HCT116 (cell line): ENCODE measurements at regions not wholly inside any gene's neighbourhood (a gene's known extent, or its start where the extent isn't known, plus 50 kb on each side); places are given as distances from the start of the nearest gene placed in this dataset.

ENCODE experiments used
- ATAC-seq: fragments of 200-7000 bp; cut with Tn5 transposase; 2 replicates; pipeline ENCODE4 v1.9.1; 2020; ENCODE audit warnings: mild to moderate bottlenecking, moderate library complexity
- BruUV-seq: library from RNA; stranded (reverse); fragments of 400-500 nt; replicated peaks from 2 replicates; lab custom pipeline; 2021; lab: Mats Ljungman, UMichigan
- CTCF ChIA-PET: fragments of 300-600 bp; sonication (Branson Sonifier 250); formaldehyde crosslinking; loops from one replicate; lab custom pipeline; 2021; ENCODE audit warnings: antibody characterized with exemption; lab: Charles Lee
- POLR2A ChIA-PET: fragments of 300-600, 350-600 bp; sonication (Branson Sonifier 250); formaldehyde crosslinking; loops from one replicate; lab custom pipeline; 2021; ENCODE audit warnings: antibody characterized with exemption; lab: Charles Lee
- RAD21 ChIA-PET, 2 experiments: fragments of 300-600 bp; sonication (Branson Sonifier 250); formaldehyde crosslinking; loops; one replicate each; lab custom pipeline; 2023; ENCODE audit warnings: low total read pairs in 2 of 2; ENCODE audit not compliant: uncharacterized antibody in 2 of 2, unreplicated experiment in 2 of 2, low non-redundant PET in 1 of 2; lab: Charles Lee
- DNase-seq: peaks from one replicate; pipeline ENCODE4 v3.0.0-alpha.2; 2010; ENCODE audit warnings: low read depth, low spot score
- H2AFZ ChIP-seq: fragments of 200-600 bp; shearing (Covaris generic), sonication (generic); 2 replicates; pipeline ENCODE4 v1.6.1; 2017; ENCODE audit warnings: low read depth, mixed run types, mixed read lengths, antibody characterized with exemption, low read length; ENCODE audit not compliant: poor library complexity, severe bottlenecking
- H3K27ac ChIP-seq: 2 replicates; pipeline ENCODE4 v1.5.1; 2012; ENCODE audit warnings: low read depth, low read length
- H3K27me3 ChIP-seq: fragments of 200-600 bp; sonication (generic); 2 replicates; pipeline ENCODE4 v1.6.1; 2016; ENCODE audit warnings: mixed run types, low read length, mixed read lengths; ENCODE audit not compliant: insufficient read depth
- H3K36me3 ChIP-seq, 2 experiments: fragments of 200-500 bp in 1 of 2; fragments of 200-600 bp in 1 of 2; sonication (Bioruptor generic) in 1 of 2; sonication (generic) in 1 of 2; 2 replicates each; pipeline versions ENCODE4 v1.5.1 to v1.6.1; 2014 to 2016; ENCODE audit warnings: low read length in 2 of 2, inconsistent platforms in 1 of 2, mixed read lengths in 1 of 2, mixed run types in 1 of 2; ENCODE audit not compliant: insufficient read depth in 2 of 2, control insufficient read depth in 1 of 2
- H3K4me1 ChIP-seq, 2 experiments: fragments of 200-600 bp in 1 of 2; sonication (generic) in 1 of 2; 2 replicates each; pipeline versions ENCODE4 v1.5.1 to v1.6.1; 2012 to 2017; ENCODE audit warnings: low read length in 2 of 2, inconsistent platforms in 1 of 2, mild to moderate bottlenecking in 1 of 2, mixed read lengths in 1 of 2, mixed run types in 1 of 2, moderate library complexity in 1 of 2; ENCODE audit not compliant: insufficient read depth in 2 of 2, control insufficient read depth in 1 of 2
- H3K4me2 ChIP-seq: fragments of 200-600 bp; sonication (generic); 2 replicates; pipeline ENCODE4 v1.6.1; 2017; ENCODE audit warnings: mixed run types, low read length, mixed read lengths
- H3K4me3 ChIP-seq, 2 experiments: fragments of 200-600 bp in 1 of 2; sonication (generic) in 1 of 2; replicated peaks in 1 of 2; 2 replicates each; pipeline ENCODE4 v1.5.1; 2011 to 2016; ENCODE audit warnings: low read length in 2 of 2, control low read depth in 1 of 2, low read depth in 1 of 2, mild to moderate bottlenecking in 1 of 2, mixed read lengths in 1 of 2, mixed run types in 1 of 2
- H3K79me2 ChIP-seq: fragments of 200-600 bp; sonication (generic); 2 replicates; pipeline ENCODE4 v1.6.1; 2017; ENCODE audit warnings: mild to moderate bottlenecking, mixed run types, low read length, moderate library complexity, mixed read lengths; ENCODE audit not compliant: insufficient read depth
- H3K9ac ChIP-seq: fragments of 200-600 bp; sonication (generic); 2 replicates; pipeline ENCODE4 v1.6.1; 2016; ENCODE audit warnings: low read length, mixed read lengths
- H3K9me2 ChIP-seq: fragments of 200-600 bp; sonication (generic), shearing (Covaris generic); 2 replicates; pipeline ENCODE4 v1.6.1; 2017; ENCODE audit warnings: mixed run types, mild to moderate bottlenecking, moderate library complexity; ENCODE audit not compliant: insufficient read depth
- H3K9me3 ChIP-seq, 2 experiments: fragments of 200-500 bp in 1 of 2; fragments of 200-600 bp in 1 of 2; sonication (Bioruptor generic) in 1 of 2; sonication (generic) in 1 of 2; 2 replicates each; pipeline ENCODE4 v1.6.1; 2014 to 2017; ENCODE audit warnings: low read length in 2 of 2, mixed read lengths in 2 of 2, inconsistent platforms in 1 of 2, low read depth in 1 of 2, mild to moderate bottlenecking in 1 of 2, mixed run types in 1 of 2, moderate library complexity in 1 of 2; ENCODE audit not compliant: control insufficient read depth in 1 of 2, insufficient read depth in 1 of 2
- H4K20me1 ChIP-seq: fragments of 200-600 bp; sonication (generic), shearing (Covaris generic); 2 replicates; pipeline ENCODE4 v1.6.1; 2017; ENCODE audit warnings: mixed run types, mild to moderate bottlenecking, moderate library complexity; ENCODE audit not compliant: insufficient read depth
- ATF3 ChIP-seq: IDR thresholded peaks from 2 replicates; pipeline ENCODE4 v1.6.1; 2012
- EGR1 ChIP-seq: IDR thresholded peaks from 2 replicates; pipeline ENCODE4 v1.6.1; 2012; ENCODE audit warnings: low read depth
- ELF1 ChIP-seq: IDR thresholded peaks from 2 replicates; pipeline ENCODE4 v1.6.1; 2012; ENCODE audit warnings: low read depth, borderline replicate concordance
- EZH2phosphoT487 ChIP-seq: fragments of 200-600 bp; IDR thresholded peaks from 2 replicates; pipeline ENCODE4 v1.6.1; 2018; ENCODE audit warnings: antibody characterized with exemption, borderline replicate concordance
- JUND ChIP-seq: IDR thresholded peaks from 2 replicates; pipeline ENCODE4 v1.6.1; 2012
- POLR2AphosphoS5 ChIP-seq: IDR thresholded peaks from 2 replicates; pipeline ENCODE4 v1.6.1; 2011; ENCODE audit warnings: mild to moderate bottlenecking, low read depth, low read length, moderate library complexity
- RAD21 ChIP-seq: IDR thresholded peaks from 2 replicates; pipeline ENCODE4 v1.6.1; 2012; ENCODE audit warnings: low read depth, mild to moderate bottlenecking
- REST ChIP-seq: IDR thresholded peaks from 2 replicates; pipeline ENCODE4 v1.6.1; 2012; ENCODE audit warnings: low read depth
- SRF ChIP-seq: IDR thresholded peaks from 2 replicates; pipeline ENCODE4 v1.6.1; 2012; ENCODE audit warnings: low read depth
- TCF7L2 ChIP-seq: IDR thresholded peaks from 2 replicates; pipeline ENCODE4 v1.7.0; 2011; ENCODE audit warnings: borderline replicate concordance, inconsistent platforms; ENCODE audit not compliant: insufficient read depth, insufficient read length; ENCODE audit errors: extremely low read depth
- YY1 ChIP-seq: IDR thresholded peaks from 2 replicates; pipeline ENCODE4 v1.6.1; 2011; ENCODE audit warnings: low read length, low read depth, moderate library complexity, mild to moderate bottlenecking; ENCODE audit not compliant: insufficient replicate concordance; ENCODE audit errors: extremely low read depth
- ZBTB33 ChIP-seq: IDR thresholded peaks from 2 replicates; pipeline ENCODE4 v1.6.1; 2011; ENCODE audit warnings: mild to moderate bottlenecking, low read length, moderate library complexity; ENCODE audit not compliant: insufficient replicate concordance; ENCODE audit errors: extremely low read depth
- ZFX ChIP-seq: fragments of 450-650 bp; IDR thresholded peaks from 2 replicates; pipeline ENCODE4 v1.6.1; 2017
- ZNF274 ChIP-seq: fragments of 200-500 bp; sonication (Bioruptor generic); IDR thresholded peaks from 2 replicates; pipeline ENCODE4 v1.6.1; 2014; ENCODE audit warnings: mild to moderate bottlenecking, low read depth, low read length, inconsistent platforms
- intact Hi-C: fragments of 100-400 bp; cut with micrococcal nuclease; formaldehyde crosslinking; loops from 2 replicates; pipeline ENCODE4 v1.10.0; 2022

- TF ChIP-seq YY1 (no peak), ZFX (no peak), EZH2phosphoT487 (no peak), SRF (no peak), REST (no peak), ZBTB33 (no peak), ELF1 (no peak), ATF3 (no peak), TCF7L2 (no peak), POLR2AphosphoS5 (no peak), ZNF274 (no peak), RAD21 (no peak), JUND (no peak), EGR1 (no peak)
- Histone ChIP-seq H3K79me2 (no peaks in the 10 kb centered on the region), H3K4me1 (no peaks in the 10 kb centered on the region), H4K20me1 (no peaks in the 10 kb centered on the region), H2AFZ (no peak overlapping the region), H3K9ac (no peak overlapping the region), H3K27me3 (no peaks in the 10 kb centered on the region), H3K4me2 (no peak overlapping the region), H3K36me3 (no peaks in the 10 kb centered on the region), H3K9me3 (peaks cover 6 to 16% of the 10 kb centered on the region in 2 experiments; a peak in 2 of 4 replicates), H3K9me2 (no peaks in the 10 kb centered on the region), H3K4me3 (no peak overlapping the region), H3K27ac (no peak overlapping the region)
- ChIA-PET POLR2A (no interaction called here), RAD21 (no interaction called here), CTCF (no interaction called here)
- intact Hi-C loops = no loop called here
- DNase-seq = no peak
- no TSS peak for BruUV-seq
- ATAC-seq = no peak
Observed at GRCh38 chr7:68535266-68535665, 1063.0 kb upstream of the AUTS2 start.
